Naive thymus-derived CD8-positive, alpha-beta T cell (primary cell): ENCODE measurements at regions not wholly inside any gene's neighbourhood (a gene's known extent, or its start where the extent isn't known, plus 50 kb on each side); places are given as distances from the start of the nearest gene placed in this dataset.
A peak's percentile ranks its signal among the peaks of the same experiment; 100 is the strongest.

Source experiments
- ATAC-seq, 2 donors: fragments of 150-1000 bp; cut with Tn5 transposase in 1 of 2; sonication (Bioruptor Pico), chemical (Tn5 transposase) in 1 of 2; 1 replicate in 1 of 2; 2 replicates in 1 of 2; pipeline ENCODE4 v1.10.0; 2021; ENCODE audit warnings: mild to moderate bottlenecking in 2 of 2, moderate library complexity in 2 of 2
- POLR2A ChIA-PET: fragments of 350-600 bp; sonication (Branson Sonifier 250); formaldehyde crosslinking; loops from one replicate; lab custom pipeline; 2021; ENCODE audit warnings: antibody characterized with exemption; lab: Charles Lee
- DNase-seq, 10 donors: peaks; one replicate each; pipeline versions ENCODE4 v3.0.0 to v3.0.0-alpha.2; 2020 to 2022
- H3K27ac Mint-ChIP-seq, 10 donors: one replicate each; pipeline ENCODE4 v1.8.0; 2020 to 2022; ENCODE audit warnings: mild to moderate bottlenecking in 10 of 10, mixed read lengths in 10 of 10, moderate library complexity in 4 of 10, inconsistent platforms in 1 of 10
- H3K27me3 Mint-ChIP-seq, 5 donors: one replicate each; pipeline ENCODE4 v1.8.0; 2021 to 2022; ENCODE audit warnings: mixed read lengths in 5 of 5
- H3K36me3 Mint-ChIP-seq, 3 donors: one replicate each; pipeline ENCODE4 v1.8.0; 2020 to 2022; ENCODE audit warnings: mixed read lengths in 3 of 3, mild to moderate bottlenecking in 2 of 3, inconsistent platforms in 1 of 3
- H3K4me1 Mint-ChIP-seq, 4 donors: one replicate each; pipeline ENCODE4 v1.8.0; 2021 to 2022; ENCODE audit warnings: mixed read lengths in 4 of 4
- H3K4me3 Mint-ChIP-seq, 10 donors: one replicate each; pipeline ENCODE4 v1.8.0; 2020 to 2022; ENCODE audit warnings: mild to moderate bottlenecking in 10 of 10, mixed read lengths in 10 of 10, moderate library complexity in 6 of 10, inconsistent platforms in 1 of 10
- H3K9me3 Mint-ChIP-seq, 9 donors: one replicate each; pipeline ENCODE4 v1.8.0; 2020 to 2022; ENCODE audit warnings: mixed read lengths in 9 of 9, mild to moderate bottlenecking in 3 of 9, inconsistent platforms in 1 of 9, moderate library complexity in 1 of 9

DNA sequence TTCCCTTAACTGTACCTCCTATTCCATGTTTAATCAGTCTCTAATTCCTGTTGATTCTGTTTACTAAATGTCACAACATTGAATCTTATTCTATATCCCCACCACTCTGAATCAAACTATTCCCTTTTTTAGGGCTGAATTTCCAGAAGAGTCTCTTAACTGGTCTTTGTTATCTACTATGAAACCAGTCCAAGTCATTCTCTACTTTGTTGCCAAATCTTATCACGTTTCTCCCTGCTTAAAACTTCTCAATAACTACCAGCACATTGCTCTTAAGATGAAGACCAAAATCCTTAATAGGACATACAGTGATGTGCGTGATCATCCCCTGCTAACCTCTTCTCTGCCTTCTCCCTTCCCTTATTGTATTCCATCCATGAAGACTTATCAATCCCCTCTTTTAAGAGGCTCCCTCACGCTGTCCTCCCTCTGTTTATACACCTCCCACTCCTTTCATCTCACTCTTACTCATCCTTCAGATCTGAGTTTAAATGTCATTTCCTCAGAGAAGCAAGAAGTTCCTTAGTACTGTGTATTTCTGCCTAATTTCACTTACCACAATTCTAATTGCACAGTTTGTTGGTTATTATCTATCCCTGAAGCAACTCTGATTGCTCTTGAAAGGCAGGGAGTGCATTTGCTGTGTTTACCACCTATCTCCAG is 143.0 kb upstream of the AHI1 start:
- no peak overlapping the region for H3K4me3 Mint-ChIP-seq
- DNase-seq (no peak), ATAC-seq (no peak)
- POLR2A ChIA-PET, result no interaction called here
- H3K36me3 Mint-ChIP-seq, result no peaks in the 10 kb centered on the region
- H3K4me1 Mint-ChIP-seq, result peaks cover 2 to 10% (median 5%) of the 10 kb centered on the region in 4 donors
- H3K27ac Mint-ChIP-seq, result no peak overlapping the region
- peaks cover 0 to 2% (median 0%) of the 10 kb centered on the region in 9 donors for H3K9me3 Mint-ChIP-seq
- peaks cover 0 to 5% (median 0%) of the 10 kb centered on the region in 5 donors for H3K27me3 Mint-ChIP-seq

DNA sequence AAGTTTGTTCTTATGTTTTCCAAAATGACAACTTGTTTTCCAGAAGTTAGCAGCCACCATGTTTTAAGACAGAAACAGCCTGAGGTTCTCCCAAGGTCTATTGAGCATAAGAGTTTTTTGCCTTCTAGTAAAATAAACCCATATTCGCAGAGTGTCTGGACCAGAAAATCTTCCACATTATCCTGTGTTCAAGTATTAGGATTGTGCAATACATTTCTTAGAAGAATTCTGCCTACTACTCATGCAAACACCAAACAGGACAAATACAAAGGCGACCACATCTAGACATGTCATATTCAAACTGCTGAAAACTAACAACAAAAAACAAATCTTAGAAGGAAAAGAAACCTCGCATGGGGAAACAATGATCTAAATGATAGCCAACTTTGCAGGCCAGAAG is 145.4 kb upstream of the AHI1 start:
- POLR2A ChIA-PET, result no interaction called here
- ATAC-seq (no peak), DNase-seq (no peak)
- Mint-ChIP-seq H3K27me3 (no peaks in the 10 kb centered on the region), H3K9me3 (peaks cover 0 to 4% (median 0%) of the 10 kb centered on the region in 9 donors), H3K4me1 (peaks cover 2 to 10% (median 5%) of the 10 kb centered on the region in 4 donors), H3K27ac (no peak overlapping the region), H3K4me3 (no peak overlapping the region), H3K36me3 (no peaks in the 10 kb centered on the region)

DNA sequence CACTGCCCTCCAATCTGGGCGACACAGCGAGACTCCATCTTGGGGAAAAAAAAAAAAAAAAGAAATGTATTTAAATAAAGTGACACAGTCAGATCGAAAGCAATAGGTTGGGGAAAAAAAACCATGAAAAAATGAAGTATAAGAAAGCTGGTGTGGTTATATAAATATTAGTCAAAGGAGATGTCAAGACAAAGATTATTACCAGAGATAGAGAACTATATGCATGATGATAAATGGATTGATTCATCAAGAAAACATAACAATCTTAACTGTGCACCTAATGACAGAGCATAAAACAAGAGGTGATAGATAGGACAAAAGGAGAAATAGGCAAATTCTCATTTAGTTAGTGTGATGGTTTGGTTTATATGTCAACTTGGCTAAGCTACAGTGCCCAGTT is 146.9 kb upstream of the AHI1 start:
- DNase-seq (no peak), ATAC-seq (no peak)
- H3K9me3 Mint-ChIP-seq, result peaks cover 0 to 11% (median 5%) of the 10 kb centered on the region in 9 donors
- POLR2A ChIA-PET, result no interaction called here
- no peak overlapping the region for H3K4me3 Mint-ChIP-seq
- H3K36me3 Mint-ChIP-seq, result peaks cover 0 to 5% (median 2%) of the 10 kb centered on the region in 3 donors
- H3K4me1 Mint-ChIP-seq, result peaks cover 2 to 10% (median 5%) of the 10 kb centered on the region in 4 donors
- no peak overlapping the region for H3K27ac Mint-ChIP-seq
- no peaks in the 10 kb centered on the region for H3K27me3 Mint-ChIP-seq

DNA sequence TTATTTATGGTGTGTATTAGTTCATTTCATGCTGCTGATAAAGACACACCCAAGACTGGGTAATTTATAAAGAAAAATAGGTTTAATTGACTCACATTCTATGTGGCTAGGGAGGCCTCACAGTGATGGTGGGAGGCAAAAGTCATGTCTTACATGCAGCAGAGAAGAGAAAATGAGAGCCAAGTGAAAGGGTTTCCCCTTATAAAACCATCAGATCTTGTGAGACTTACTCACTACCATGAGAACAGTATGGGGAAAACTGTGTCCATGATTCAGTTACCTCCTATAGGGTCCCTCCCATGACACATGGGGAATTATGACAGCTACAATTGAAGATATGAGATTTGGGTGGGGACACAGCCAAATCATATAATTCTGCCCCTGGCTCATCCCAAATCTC is 150.0 kb upstream of the AHI1 start:
- no peak overlapping the region for H3K27ac Mint-ChIP-seq
- H3K9me3 Mint-ChIP-seq, result peaks cover 0 to 17% (median 7%) of the 10 kb centered on the region in 9 donors
- DNase-seq, result no peak
- no peak overlapping the region for H3K4me3 Mint-ChIP-seq
- H3K4me1 Mint-ChIP-seq, result peaks cover 0 to 12% (median 2%) of the 10 kb centered on the region in 4 donors
- ATAC-seq, result no peak
- peaks cover 0 to 1% (median 0%) of the 10 kb centered on the region in 5 donors for H3K27me3 Mint-ChIP-seq
- H3K36me3 Mint-ChIP-seq, result peaks cover 0 to 5% (median 3%) of the 10 kb centered on the region in 3 donors
- POLR2A ChIA-PET, result no interaction called here

DNA sequence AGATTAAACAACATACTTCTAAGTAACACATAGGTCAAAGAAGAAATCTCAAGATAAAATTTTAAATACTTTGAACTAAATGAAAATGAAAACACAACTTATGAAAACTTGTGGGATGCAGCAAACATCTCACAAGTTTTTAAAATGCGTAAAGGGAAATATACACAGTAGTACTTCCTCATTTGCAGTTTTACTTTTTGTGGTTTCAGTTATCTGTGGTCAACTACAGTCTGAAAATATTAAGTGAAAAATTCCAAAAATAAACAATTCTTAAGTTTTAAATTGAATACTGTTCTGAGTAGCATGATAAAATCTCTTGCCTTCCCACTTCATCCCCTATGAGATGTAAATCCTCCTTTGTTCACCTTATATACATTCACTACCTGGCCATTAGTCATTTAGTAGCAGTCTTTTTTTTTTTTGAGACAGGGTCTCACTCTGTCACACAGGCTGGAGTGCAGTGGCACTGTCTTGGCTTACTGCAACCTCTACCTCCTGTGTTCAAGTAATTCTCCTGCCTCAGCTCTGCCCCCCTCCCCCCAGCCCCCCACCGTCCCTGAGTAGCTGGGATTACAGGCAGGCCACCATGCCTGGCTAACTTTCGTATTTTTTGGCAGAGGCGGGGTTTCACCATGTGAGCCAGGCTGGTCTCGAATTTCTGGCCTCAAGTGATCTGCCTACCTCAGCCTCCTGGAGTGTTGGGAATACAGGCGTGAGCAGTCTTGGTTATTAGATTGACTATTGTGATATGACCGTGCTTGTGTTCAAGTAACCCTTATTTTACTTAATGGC is 154.6 kb upstream of the AHI1 start:
- POLR2A ChIA-PET, result no interaction called here
- DNase-seq, result no peak
- Mint-ChIP-seq H3K9me3 (peaks cover 7 to 30% (median 17%) of the 10 kb centered on the region in 9 donors), H3K36me3 (peaks cover 0 to 10% (median 7%) of the 10 kb centered on the region in 3 donors), H3K27ac (peak overlapping the region in 1 of 10 donors; percentile 4), H3K4me3 (peak overlapping the region in 1 of 10 donors; percentile 7), H3K27me3 (peaks cover 0 to 7% (median 0%) of the 10 kb centered on the region in 5 donors), H3K4me1 (peaks cover 0 to 16% (median 2%) of the 10 kb centered on the region in 4 donors)
- no peak for ATAC-seq

DNA sequence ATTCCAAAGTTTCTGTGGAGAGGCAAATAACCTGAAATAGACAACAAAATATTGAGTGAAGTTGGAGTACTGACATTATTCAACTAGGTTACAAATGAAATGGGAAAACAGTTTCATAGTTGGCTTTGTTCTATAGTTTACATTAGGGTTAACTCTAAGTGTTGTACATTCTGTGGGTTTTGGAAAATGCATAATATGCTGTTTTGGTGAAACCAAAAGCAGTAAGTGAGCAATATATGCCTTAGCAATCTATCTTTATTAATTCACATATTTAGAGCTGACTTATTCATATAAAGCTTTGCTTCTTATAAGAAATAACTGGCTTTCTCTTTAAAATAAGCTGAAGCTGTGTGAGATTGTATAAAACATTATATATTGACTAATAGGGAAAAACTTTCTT is 157.5 kb upstream of the AHI1 start:
- DNase-seq, result no peak
- ATAC-seq, result no peak
- Mint-ChIP-seq H3K36me3 (peaks cover 0 to 6% (median 4%) of the 10 kb centered on the region in 3 donors), H3K27ac (no peak overlapping the region), H3K4me3 (no peak overlapping the region), H3K27me3 (peaks cover 0 to 10% (median 0%) of the 10 kb centered on the region in 5 donors), H3K4me1 (peaks cover 0 to 16% (median 2%) of the 10 kb centered on the region in 4 donors), H3K9me3 (peaks cover 2 to 23% (median 8%) of the 10 kb centered on the region in 9 donors)
- POLR2A ChIA-PET, result no interaction called here

DNA sequence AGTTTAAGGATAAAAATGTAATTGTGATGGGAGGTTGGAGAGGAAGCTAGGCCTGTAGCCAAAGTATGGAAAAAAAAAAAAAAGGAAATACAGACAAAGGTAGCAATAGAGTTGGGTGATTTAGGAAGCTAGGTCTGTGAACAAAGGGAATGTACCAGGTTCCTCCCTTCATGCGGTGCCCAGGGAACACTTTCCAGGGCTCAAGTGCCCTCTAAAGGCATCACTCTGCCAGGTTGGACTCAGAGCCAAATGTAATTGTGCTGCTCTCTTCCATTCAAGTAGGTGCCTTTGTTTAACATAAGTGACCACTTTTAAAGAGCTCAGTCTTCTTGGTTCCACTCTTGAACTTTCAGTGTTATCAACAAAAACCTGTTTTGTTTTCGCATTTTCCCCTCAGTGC is 159.7 kb upstream of the AHI1 start:
- H3K9me3 Mint-ChIP-seq, result peaks cover 0 to 23% (median 7%) of the 10 kb centered on the region in 9 donors
- H3K27me3 Mint-ChIP-seq, result peaks cover 0 to 10% (median under 1%) of the 10 kb centered on the region in 5 donors
- ATAC-seq (no peak), DNase-seq (no peak)
- peaks cover 0 to 6% (median 0%) of the 10 kb centered on the region in 4 donors for H3K4me1 Mint-ChIP-seq
- POLR2A ChIA-PET, result no interaction called here
- H3K27ac Mint-ChIP-seq, result no peak overlapping the region
- H3K36me3 Mint-ChIP-seq, result peaks cover 0 to 6% (median 4%) of the 10 kb centered on the region in 3 donors
- no peak overlapping the region for H3K4me3 Mint-ChIP-seq

DNA sequence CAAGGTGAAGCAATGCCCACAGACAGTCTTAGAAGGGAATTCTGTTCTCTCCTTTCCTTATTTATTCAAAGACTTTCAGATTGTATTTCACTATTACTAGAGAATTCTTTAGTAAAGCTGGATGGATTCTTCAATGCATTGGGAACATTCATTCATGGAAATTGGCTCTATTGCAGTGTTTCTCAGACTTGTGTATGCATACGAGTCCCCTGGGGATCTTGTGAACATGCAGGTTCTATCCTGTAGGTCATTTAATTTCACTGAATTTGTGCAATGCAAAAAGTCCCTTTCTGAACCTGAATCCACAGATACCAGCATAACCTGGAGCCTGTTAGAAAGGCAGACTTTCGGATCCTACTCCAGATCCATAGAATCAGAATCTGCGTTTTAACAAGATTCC is 160.9 kb upstream of the AHI1 start:
- POLR2A ChIA-PET, result no interaction called here
- DNase-seq, result no peak
- no peak for ATAC-seq
- Mint-ChIP-seq H3K36me3 (peaks cover 0 to 6% (median 4%) of the 10 kb centered on the region in 3 donors), H3K27me3 (peaks cover 0 to 14% (median 0%) of the 10 kb centered on the region in 5 donors), H3K27ac (no peak overlapping the region), H3K9me3 (peaks cover 0 to 21% (median 7%) of the 10 kb centered on the region in 9 donors), H3K4me1 (no peaks in the 10 kb centered on the region), H3K4me3 (no peak overlapping the region)

DNA sequence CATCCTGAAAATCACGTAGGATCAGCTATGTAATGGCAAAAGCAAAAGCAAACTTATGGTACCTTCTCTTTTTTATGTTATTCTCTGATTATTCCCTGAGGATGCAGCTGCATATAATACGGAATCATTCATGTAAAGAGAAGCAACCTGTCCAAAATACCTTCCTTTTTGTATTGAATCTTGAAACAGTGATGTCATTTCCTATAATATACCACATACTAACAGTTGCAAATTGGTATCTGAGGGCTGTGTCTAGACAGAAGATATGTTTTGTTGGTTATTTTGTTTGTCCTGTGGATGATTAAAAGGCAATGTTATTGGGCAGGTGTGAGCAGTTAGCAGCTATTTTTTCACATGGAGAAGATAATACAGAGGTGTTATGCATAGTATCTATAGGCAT is 161.4 kb upstream of the AHI1 start:
- Mint-ChIP-seq H3K27me3 (peaks cover 0 to 14% (median 0%) of the 10 kb centered on the region in 5 donors), H3K4me1 (no peaks in the 10 kb centered on the region), H3K36me3 (peaks cover 0 to 3% (median 1%) of the 10 kb centered on the region in 3 donors), H3K27ac (no peak overlapping the region), H3K4me3 (no peak overlapping the region), H3K9me3 (peaks cover 0 to 17% (median 6%) of the 10 kb centered on the region in 9 donors)
- DNase-seq, result no peak
- POLR2A ChIA-PET, result no interaction called here
- ATAC-seq, result no peak

DNA sequence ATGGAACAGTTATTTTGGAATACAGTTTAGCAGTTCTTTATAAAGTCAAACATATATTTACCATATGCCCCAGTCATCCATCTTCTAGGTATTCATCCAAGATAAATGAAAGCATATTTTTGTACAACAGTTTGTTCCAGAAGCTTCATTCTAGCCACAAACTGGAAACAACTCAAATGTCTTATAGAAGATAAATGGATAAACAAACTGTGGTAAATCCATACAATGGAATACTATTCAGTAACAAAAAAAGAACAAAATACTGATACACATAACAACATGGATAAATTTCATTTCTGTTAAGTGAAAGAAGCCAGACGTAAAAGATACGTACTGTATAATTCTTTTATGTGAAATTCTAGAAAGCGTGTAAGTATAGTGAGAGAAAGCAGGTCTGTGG is 167.0 kb upstream of the AHI1 start:
- POLR2A ChIA-PET, result no interaction called here
- Mint-ChIP-seq H3K27ac (no peak overlapping the region), H3K4me3 (no peak overlapping the region), H3K4me1 (peaks cover 0 to 3% (median 0%) of the 10 kb centered on the region in 4 donors), H3K9me3 (peaks cover 0 to 7% (median 0%) of the 10 kb centered on the region in 9 donors), H3K27me3 (peaks cover 3 to 19% (median 7%) of the 10 kb centered on the region in 5 donors), H3K36me3 (no peaks in the 10 kb centered on the region)
- DNase-seq (no peak), ATAC-seq (no peak)

DNA sequence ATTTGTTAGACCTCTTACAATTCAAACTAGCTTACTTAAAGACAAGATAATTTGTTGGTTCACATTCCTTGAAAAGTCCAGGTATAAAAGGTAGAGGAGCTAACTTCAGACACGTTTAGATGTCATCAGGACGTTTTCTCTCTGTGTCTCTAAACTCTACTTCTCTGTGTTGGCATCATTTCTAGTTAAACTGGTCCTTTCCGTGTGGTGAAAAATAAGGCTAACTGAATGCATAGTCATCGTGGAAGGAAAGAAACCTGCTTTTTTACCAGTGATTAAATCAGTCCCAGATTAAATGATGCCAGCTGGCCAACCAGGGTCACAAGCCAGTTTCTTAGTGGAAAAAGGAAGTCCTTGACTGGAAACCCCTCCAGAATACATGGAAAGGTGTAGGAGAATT is 168.4 kb upstream of the AHI1 start:
- peaks cover 0 to 3% (median 0%) of the 10 kb centered on the region in 4 donors for H3K4me1 Mint-ChIP-seq
- POLR2A ChIA-PET, result no interaction called here
- peaks cover 3 to 19% (median 7%) of the 10 kb centered on the region in 5 donors for H3K27me3 Mint-ChIP-seq
- peaks cover 0 to 7% (median 0%) of the 10 kb centered on the region in 9 donors for H3K9me3 Mint-ChIP-seq
- no peak overlapping the region for H3K4me3 Mint-ChIP-seq
- DNase-seq (no peak), ATAC-seq (no peak)
- no peak overlapping the region for H3K27ac Mint-ChIP-seq
- no peaks in the 10 kb centered on the region for H3K36me3 Mint-ChIP-seq

DNA sequence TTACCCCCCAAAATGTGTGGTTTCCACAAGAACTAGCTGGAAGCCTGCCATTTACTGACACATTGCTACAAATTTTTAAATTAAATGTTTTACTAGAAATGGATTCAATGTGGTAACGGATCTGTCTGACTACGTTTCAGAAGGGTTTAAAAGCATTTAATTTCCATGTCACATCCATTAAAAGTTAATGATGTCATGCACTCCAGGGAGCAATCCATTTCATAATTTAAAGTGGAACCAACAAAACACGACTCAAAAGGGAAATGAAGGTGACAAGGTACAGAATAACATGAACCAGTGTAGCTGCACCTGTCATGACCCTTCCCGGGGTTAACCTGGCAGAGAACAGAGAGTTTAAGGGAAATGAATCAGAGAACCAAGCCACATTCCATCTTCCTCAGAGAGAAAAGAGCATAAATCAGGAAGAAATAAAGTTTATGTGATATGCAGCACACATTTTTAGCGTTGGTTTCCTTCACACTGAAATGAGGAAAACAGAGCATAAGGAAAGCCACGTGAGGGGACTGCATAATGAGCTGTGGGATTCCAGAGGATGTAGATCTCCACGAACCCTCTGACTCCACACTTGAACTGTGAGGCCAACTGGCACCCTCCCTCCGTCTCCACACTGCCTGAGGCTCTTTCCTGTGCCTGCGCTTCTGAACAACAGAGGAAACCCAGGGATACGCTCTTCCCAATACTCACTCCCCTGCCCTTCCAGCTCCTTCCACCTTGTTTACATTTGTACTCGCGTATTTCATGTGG is 170.3 kb upstream of the AHI1 start:
- Mint-ChIP-seq H3K27ac (no peak overlapping the region), H3K4me1 (peaks cover 0 to 3% (median 0%) of the 10 kb centered on the region in 4 donors), H3K27me3 (peaks cover 0 to 19% (median 7%) of the 10 kb centered on the region in 5 donors), H3K4me3 (no peak overlapping the region), H3K9me3 (peaks cover 0 to 7% (median 0%) of the 10 kb centered on the region in 9 donors), H3K36me3 (no peaks in the 10 kb centered on the region)
- POLR2A ChIA-PET, result no interaction called here
- no peak for DNase-seq
- ATAC-seq, result no peak
